B cell (primary cell): ENCODE measurements at regions not wholly inside any gene's neighbourhood (a gene's known extent, or its start where the extent isn't known, plus 50 kb on each side); places are given as distances from the start of the nearest gene placed in this dataset.

Experiments used
- ATAC-seq: fragments of 200-7000 bp; cut with Tn5 transposase; one replicate; pipeline ENCODE4 v1.10.0; 2021; ENCODE audit warnings: low read depth, mild to moderate bottlenecking, moderate number of reproducible peaks, moderate library complexity
- CTCF ChIA-PET: fragments of 350-600 bp; sonication (Branson Sonifier 250); formaldehyde crosslinking; loops from one replicate; lab custom pipeline; 2021; ENCODE audit warnings: antibody characterized with exemption, inconsistent platforms; lab: Charles Lee
- POLR2A ChIA-PET: fragments of 350-600 bp; sonication (Branson Sonifier 250); formaldehyde crosslinking; loops from one replicate; lab custom pipeline; 2021; ENCODE audit warnings: antibody characterized with exemption; lab: Charles Lee
- DNase-seq: peaks from one replicate; pipeline ENCODE4 v3.0.0; 2013
- H2AFZ ChIP-seq: 2 replicates; pipeline ENCODE4 v1.6.1; 2012; ENCODE audit warnings: mild to moderate bottlenecking, low read depth, low read length; ENCODE audit not compliant: insufficient read depth, poor library complexity, severe bottlenecking
- H3K27ac ChIP-seq, 2 donors: 1 replicate in 1 of 2; 2 replicates in 1 of 2; pipeline ENCODE4 v1.5.1; 2012 to 2013; ENCODE audit warnings: low read length in 2 of 2, mild to moderate bottlenecking in 2 of 2, moderate library complexity in 1 of 2
- H3K27me3 ChIP-seq, 4 experiments: fragments of 200-600 bp in 1 of 4; sonication (generic) in 1 of 4; replicated peaks in 1 of 4; 1 replicate in 2 of 4; 2 replicates in 2 of 4; pipeline versions ENCODE4 v1.6.1 to v1.7.0; 2013 to 2016; ENCODE audit warnings: low read length in 3 of 4, mild to moderate bottlenecking in 2 of 4, mixed read lengths in 1 of 4, moderate library complexity in 1 of 4; ENCODE audit not compliant: insufficient read depth in 4 of 4, control insufficient read depth in 3 of 4; ENCODE audit errors: control extremely low read depth in 1 of 4
- H3K36me3 ChIP-seq, 2 experiments: replicated peaks in 1 of 2; 1 replicate in 1 of 2; 2 replicates in 1 of 2; pipeline versions ENCODE4 v1.6.1 to v1.7.1; 2013; ENCODE audit warnings: low read length in 1 of 2; ENCODE audit not compliant: insufficient read depth in 2 of 2, control insufficient read depth in 1 of 2; ENCODE audit errors: control extremely low read depth in 1 of 2, extremely low read depth in 1 of 2
- H3K4me1 ChIP-seq, 2 donors: fragments of 200-600 bp in 1 of 2; sonication (generic) in 1 of 2; 1 replicate in 1 of 2; 2 replicates in 1 of 2; pipeline versions ENCODE4 v1.5.1 to v1.6.1; 2013 to 2017; ENCODE audit warnings: low read length in 2 of 2; ENCODE audit not compliant: control insufficient read depth in 2 of 2, insufficient read depth in 2 of 2
- H3K4me2 ChIP-seq: replicated peaks from 2 replicates; pipeline ENCODE3; 2012; ENCODE audit warnings: mild to moderate bottlenecking, low read depth, low read length; ENCODE audit not compliant: poor library complexity, severe bottlenecking
- H3K4me3 ChIP-seq, 5 experiments: fragments of 200-600 bp in 1 of 5; sonication (generic) in 1 of 5; 1 replicate in 3 of 5; 2 replicates in 2 of 5; pipeline versions ENCODE4 v1.5.1 to v1.7.0; 2011 to 2016; ENCODE audit warnings: low read length in 4 of 5, mild to moderate bottlenecking in 4 of 5, low read depth in 2 of 5, control low read depth in 1 of 5, moderate library complexity in 1 of 5; ENCODE audit not compliant: insufficient read depth in 1 of 5; ENCODE audit errors: control extremely low read depth in 1 of 5, extremely low read depth in 1 of 5
- H3K79me2 ChIP-seq: fragments of 200-600 bp; sonication (generic); one replicate; pipeline ENCODE4 v1.6.0; 2016; ENCODE audit warnings: low read length; ENCODE audit not compliant: control insufficient read depth, insufficient read depth
- H3K9ac ChIP-seq: fragments of 200-600 bp; sonication (generic); 2 replicates; pipeline ENCODE4 v1.6.1; 2017; ENCODE audit warnings: mild to moderate bottlenecking, low read length, moderate library complexity
- H3K9me3 ChIP-seq, 3 donors: one replicate each; pipeline versions ENCODE4 v1.6.1 to v1.7.1; 2013; ENCODE audit warnings: low read length in 2 of 3; ENCODE audit not compliant: control insufficient read depth in 2 of 3, insufficient read depth in 1 of 3; ENCODE audit errors: control extremely low read depth in 1 of 3
- H4K20me1 ChIP-seq: 2 replicates; pipeline ENCODE4 v1.6.0; 2012; ENCODE audit warnings: mild to moderate bottlenecking, low read length; ENCODE audit not compliant: insufficient read depth, control insufficient read depth, poor library complexity, severe bottlenecking
- H3K27ac Mint-ChIP-seq: one replicate; pipeline ENCODE4 v1.8.0; 2021; ENCODE audit warnings: mixed read lengths
- H3K27me3 Mint-ChIP-seq: one replicate; pipeline ENCODE4 v1.8.0; 2021; ENCODE audit warnings: mixed read lengths
- H3K4me1 Mint-ChIP-seq: one replicate; pipeline ENCODE4 v1.8.0; 2021; ENCODE audit warnings: mixed read lengths
- H3K4me3 Mint-ChIP-seq: one replicate; pipeline ENCODE4 v1.8.0; 2021; ENCODE audit warnings: mixed read lengths
- H3K9me3 Mint-ChIP-seq: one replicate; pipeline ENCODE4 v1.8.0; 2022; ENCODE audit warnings: mixed read lengths; ENCODE audit not compliant: insufficient read depth
- CTCF ChIP-seq: fragments of 200-600 bp; IDR thresholded peaks from one replicate; pipeline ENCODE4 v1.8.0; 2022; ENCODE audit warnings: antibody characterized with exemption, mild to moderate bottlenecking
- EZH2 ChIP-seq: IDR thresholded peaks from 2 replicates; pipeline ENCODE4 v1.6.1; 2012; ENCODE audit warnings: borderline replicate concordance, low read depth, mild to moderate bottlenecking, moderate library complexity, low read length; ENCODE audit not compliant: insufficient read depth, poor library complexity, severe bottlenecking
- WGBS: methylation state at CpG from one replicate; pipeline ENCODE4 v1.1.5; 2013; ENCODE audit warnings: missing lambda C conversion rate; ENCODE audit not compliant: insufficient coverage; 5-methylcytosine and 5-hydroxymethylcytosine counted together
- intact Hi-C: fragments of 100-400 bp; cut with micrococcal nuclease; formaldehyde crosslinking; loops from one replicate; pipeline ENCODE4 v1.10.0; 2022

DNA sequence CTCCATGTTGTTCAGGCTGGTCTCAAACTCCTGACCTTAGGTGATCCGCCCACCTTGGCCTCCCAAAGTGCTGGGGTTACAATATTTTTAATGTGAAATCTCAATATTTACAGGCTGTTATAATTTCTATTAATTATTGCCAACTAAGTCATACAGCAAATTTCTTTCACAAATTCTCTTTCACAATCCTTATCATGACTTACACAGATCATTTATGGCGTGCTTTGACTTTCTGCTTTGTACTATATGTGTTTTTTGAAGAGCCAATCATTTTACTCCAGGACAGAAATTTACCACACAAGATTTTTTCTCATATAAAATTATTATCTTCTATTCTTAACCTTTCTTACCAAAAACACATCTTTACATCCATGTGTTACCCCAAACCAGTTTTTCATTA lies 1729.9 kb downstream of the NCAM2 start:
- CTCF ChIA-PET, result no interaction called here
- Histone ChIP-seq H4K20me1 (no peaks in the 10 kb centered on the region), H3K36me3 (no peaks in the 10 kb centered on the region), H3K9ac (no peak overlapping the region), H3K27me3 (no peaks in the 10 kb centered on the region), H2AFZ (no peak overlapping the region), H3K4me1 (no peaks in the 10 kb centered on the region), H3K27ac (no peak overlapping the region), H3K4me3 (no peak overlapping the region), H3K4me2 (no peak overlapping the region), H3K79me2 (no peaks in the 10 kb centered on the region), H3K9me3 (peaks cover 0 to 11% (median 0%) of the 10 kb centered on the region in 3 donors)
- ATAC-seq (no peak), DNase-seq (no peak)
- Mint-ChIP-seq H3K4me3 (no peak overlapping the region), H3K4me1 (no peaks in the 10 kb centered on the region), H3K27ac (no peak overlapping the region), H3K9me3 (peaks cover 11% of the 10 kb centered on the region), H3K27me3 (no peaks in the 10 kb centered on the region)
- TF ChIP-seq CTCF, result no peak
- TF ChIP-seq EZH2, result no peak
- intact Hi-C loops, result no loop called here
- POLR2A ChIA-PET, result no interaction called here
- WGBS, result no CpG with 5 or more reads among the region's 2 CpGs

DNA sequence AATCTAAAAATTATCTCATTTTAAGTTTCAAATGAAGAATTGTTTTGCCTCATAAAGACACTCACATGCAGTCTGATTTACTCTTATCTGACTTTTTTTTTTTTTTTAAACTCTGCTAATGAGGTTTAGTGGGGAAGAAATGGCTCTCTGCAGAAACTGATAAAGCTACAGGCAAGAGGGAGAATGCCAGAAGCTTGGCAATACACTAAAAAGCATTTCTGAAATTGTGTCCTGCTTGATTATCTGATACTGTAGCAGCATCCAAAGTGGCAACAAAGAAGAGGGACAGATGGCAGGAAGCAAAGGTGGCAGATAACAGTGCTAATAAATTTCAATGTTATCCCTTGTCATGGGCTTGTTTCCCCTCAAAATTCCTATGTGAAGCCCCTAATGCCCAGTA lies 1744.9 kb downstream of the NCAM2 start:
- ATAC-seq (no peak), DNase-seq (no peak)
- intact Hi-C loops, result no loop called here
- H3K79me2 ChIP-seq, result no peaks in the 10 kb centered on the region
- H3K4me3 Mint-ChIP-seq, result no peak overlapping the region
- no peaks in the 10 kb centered on the region for H3K36me3 ChIP-seq
- no peak overlapping the region for H3K4me2 ChIP-seq
- H3K9me3 Mint-ChIP-seq, result no peaks in the 10 kb centered on the region
- no peaks in the 10 kb centered on the region for H3K27me3 ChIP-seq
- H3K27ac ChIP-seq, result no peak overlapping the region
- no peaks in the 10 kb centered on the region for H3K4me1 ChIP-seq
- CTCF ChIA-PET, result no interaction called here
- H2AFZ ChIP-seq, result no peak overlapping the region
- no peaks in the 10 kb centered on the region for H3K9me3 ChIP-seq
- H3K27me3 Mint-ChIP-seq, result no peaks in the 10 kb centered on the region
- no peak overlapping the region for H3K9ac ChIP-seq
- no peaks in the 10 kb centered on the region for H3K4me1 Mint-ChIP-seq
- POLR2A ChIA-PET, result no interaction called here
- no peaks in the 10 kb centered on the region for H4K20me1 ChIP-seq
- H3K27ac Mint-ChIP-seq, result no peak overlapping the region
- no peak overlapping the region for H3K4me3 ChIP-seq
- TF ChIP-seq CTCF (no peak), EZH2 (no peak)
